ENCODE measurements at regions not wholly inside any gene's neighbourhood (a gene's known extent, or its start where the extent isn't known, plus 50 kb on each side); places are given as distances from the start of the nearest gene placed in this dataset.
"Not testable (repeated sequence)": the region's sequence is repeated elsewhere in the genome, so short reads cannot be mapped to it uniquely, and the experiment has no call there.

DNA sequence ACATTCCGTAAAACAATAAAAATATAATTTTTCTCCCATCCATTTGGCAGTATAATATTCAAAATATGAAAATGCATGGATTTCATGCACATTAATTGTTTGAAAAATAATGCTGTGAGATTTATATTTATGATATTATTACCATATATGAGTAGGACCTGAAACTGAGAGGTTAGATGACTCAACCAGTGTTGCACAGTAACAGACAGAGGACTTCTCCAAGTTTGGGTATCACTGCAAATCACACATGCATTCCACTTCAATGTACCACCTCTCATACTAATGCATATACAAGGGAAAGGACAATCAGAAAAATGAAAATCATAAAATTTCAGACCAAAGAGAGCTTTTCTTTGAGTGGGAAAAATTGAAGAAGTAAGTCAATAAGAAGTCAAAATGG is 269.5 kb downstream of the SOCS6 start:
- POLR2A ChIA-PET = no interaction called here
- DNase-seq (ENCODE audit: extremely low spot score) = no peak
- TF ChIP-seq BHLHE40 (IDR thresholded peaks at IDR 0.05; ENCODE audit: borderline replicate concordance) = no peak
- TF ChIP-seq LEF1 (IDR thresholded peaks at IDR 0.05; ENCODE audit: borderline replicate concordance) = no peak
- no peak for TF ChIP-seq TARDBP (IDR thresholded peaks at IDR 0.05)
- TF ChIP-seq FOXK2 (IDR thresholded peaks at IDR 0.05) = no peak
- no peak for TF ChIP-seq CTBP1 (IDR thresholded peaks at IDR 0.05; ENCODE audit: borderline replicate concordance)
- TF ChIP-seq SP1 (IDR thresholded peaks at IDR 0.05) = no peak
- CTCF ChIA-PET = no interaction called here

- POLR2A ChIA-PET = no interaction called here
Observed at GRCh38 chr18:70554854-70555445, 266.1 kb downstream of the SOCS6 start.

DNA sequence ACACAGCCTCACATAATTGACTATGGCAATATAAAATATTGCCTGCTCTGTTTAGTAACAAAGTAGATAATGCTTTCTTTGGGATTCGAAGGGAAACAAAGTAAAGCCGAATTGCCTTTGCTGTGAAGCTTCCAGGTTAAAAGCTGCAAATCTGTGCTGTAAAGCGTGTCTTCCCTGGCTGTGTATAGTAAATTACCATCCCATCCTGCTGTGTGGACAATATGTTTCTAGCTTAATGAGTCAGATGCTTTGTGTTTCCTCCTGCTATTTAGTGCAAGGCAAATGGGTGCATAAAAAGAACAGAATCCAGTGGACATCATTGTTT is 265.1 kb downstream of the SOCS6 start:
- POLR2A ChIA-PET = no interaction called here
- CTCF ChIA-PET = no interaction called here
- TF ChIP-seq FOXM1 (IDR thresholded peaks at IDR 0.05; ENCODE audit: borderline replicate concordance) (no peak), SP1 (IDR thresholded peaks at IDR 0.05) (no peak), NFRKB (IDR thresholded peaks at IDR 0.05) (no peak), FOXK2 (IDR thresholded peaks at IDR 0.05) (no peak), HDGF (IDR thresholded peaks at IDR 0.05; ENCODE audit: borderline replicate concordance) (no peak), SUZ12 (IDR thresholded peaks at IDR 0.05) (no peak), L3MBTL2 (conservative IDR thresholded peaks at IDR 0.05) (no peak)

More at GRCh38 chr18:70554854-70555445, 266.1 kb downstream of the SOCS6 start:
- TF ChIP-seq CTBP1 (IDR thresholded peaks at IDR 0.05; ENCODE audit: borderline replicate concordance) = no peak
- TF ChIP-seq TARDBP (IDR thresholded peaks at IDR 0.05) = no peak
- TF ChIP-seq BHLHE40 (IDR thresholded peaks at IDR 0.05; ENCODE audit: borderline replicate concordance) = no peak
- no peak for TF ChIP-seq ELF4 (IDR thresholded peaks at IDR 0.05)
- no peak for TF ChIP-seq SUZ12 (IDR thresholded peaks at IDR 0.05)
- no peak for TF ChIP-seq NFRKB (IDR thresholded peaks at IDR 0.05)
- no peak for TF ChIP-seq FOXA1 (IDR thresholded peaks at IDR 0.05)
- no peak for TF ChIP-seq SP1 (IDR thresholded peaks at IDR 0.05)
- TF ChIP-seq HDGF (IDR thresholded peaks at IDR 0.05; ENCODE audit: borderline replicate concordance) = no peak
- no peak for TF ChIP-seq L3MBTL2 (conservative IDR thresholded peaks at IDR 0.05)
- no peak for TF ChIP-seq FOXM1 (IDR thresholded peaks at IDR 0.05; ENCODE audit: borderline replicate concordance)
- no peak for TF ChIP-seq ZNF384 (IDR thresholded peaks at IDR 0.05)
- TF ChIP-seq PKNOX1 (IDR thresholded peaks at IDR 0.05) = no peak
- no peak for TF ChIP-seq FOXK2 (IDR thresholded peaks at IDR 0.05)
- CTCF ChIA-PET = interaction anchor here (0.6 kb wide), 1 partner anchor 113 kb away, joined by 3 read pairs; no protein-coding TSS in a partner anchor
- DNase-seq (ENCODE audit: extremely low spot score) = no peak

DNA sequence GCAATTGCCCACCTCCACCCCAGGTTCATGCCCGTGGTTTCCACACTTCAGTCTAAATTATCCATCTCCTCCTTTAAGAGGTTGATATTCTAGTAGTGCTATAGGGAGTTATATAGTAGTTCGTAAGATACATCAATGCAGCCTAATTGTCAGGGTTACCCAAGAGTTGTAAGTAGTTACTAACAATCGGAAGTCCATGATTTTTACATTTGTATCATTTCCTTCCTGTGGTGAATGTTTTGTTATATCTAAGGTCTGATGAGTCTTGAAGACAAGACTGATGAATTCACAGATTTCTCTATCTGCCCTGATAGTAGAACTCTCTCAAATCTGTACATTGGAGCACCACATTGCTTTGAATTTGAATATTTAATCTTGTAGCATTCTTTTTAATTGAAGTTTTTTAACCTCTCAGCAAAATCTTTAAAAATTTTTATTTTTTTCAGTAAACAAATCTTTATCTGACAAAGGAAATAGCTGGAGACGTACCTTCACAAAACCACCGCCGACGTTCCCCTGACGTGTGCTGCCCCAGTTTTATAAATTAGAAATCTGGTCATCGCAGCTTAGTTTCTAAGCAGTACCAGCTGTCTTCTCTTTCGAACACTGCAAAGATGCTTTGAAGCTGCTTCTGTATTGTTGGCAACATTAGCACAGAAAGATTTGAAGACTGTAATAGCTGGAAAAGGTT is 264.5 kb downstream of the SOCS6 start:
- DNase-seq (ENCODE audit: extremely low spot score) = no peak
- CTCF ChIA-PET = interaction anchor here (0.6 kb wide), 1 partner anchor 463 kb away, joined by 3 read pairs; no protein-coding TSS in a partner anchor
- POLR2A ChIA-PET = no interaction called here
- TF ChIP-seq CTBP1 (IDR thresholded peaks at IDR 0.05; ENCODE audit: borderline replicate concordance) (no peak), FOXA1 (IDR thresholded peaks at IDR 0.05) (no peak), FOXM1 (IDR thresholded peaks at IDR 0.05; ENCODE audit: borderline replicate concordance) (no peak), SP1 (IDR thresholded peaks at IDR 0.05) (no peak), TARDBP (IDR thresholded peaks at IDR 0.05) (no peak), ELF4 (IDR thresholded peaks at IDR 0.05) (no peak), ARNT (IDR thresholded peaks at IDR 0.05) (no peak), NFRKB (IDR thresholded peaks at IDR 0.05) (no peak), PKNOX1 (IDR thresholded peaks at IDR 0.05) (no peak), ZNF384 (IDR thresholded peaks at IDR 0.05) (no peak), L3MBTL2 (conservative IDR thresholded peaks at IDR 0.05) (no peak)

More for the DNA sequence above, 265.1 kb downstream of the SOCS6 start:
- no peak for DNase-seq (ENCODE audit: extremely low spot score)

- ChIA-PET CTCF (no interaction called here), POLR2A (no interaction called here)
- TF ChIP-seq FOXA1 (IDR thresholded peaks at IDR 0.05) (no peak), L3MBTL2 (conservative IDR thresholded peaks at IDR 0.05) (no peak), NFRKB (IDR thresholded peaks at IDR 0.05) (no peak), HDGF (IDR thresholded peaks at IDR 0.05; ENCODE audit: borderline replicate concordance) (no peak), SUZ12 (IDR thresholded peaks at IDR 0.05) (no peak), BHLHE40 (IDR thresholded peaks at IDR 0.05; ENCODE audit: borderline replicate concordance) (no peak), TARDBP (IDR thresholded peaks at IDR 0.05) (no peak), SP1 (IDR thresholded peaks at IDR 0.05) (no peak), ELF4 (IDR thresholded peaks at IDR 0.05) (no peak), CTBP1 (IDR thresholded peaks at IDR 0.05; ENCODE audit: borderline replicate concordance) (no peak)
- DNase-seq (ENCODE audit: extremely low spot score) = no peak
Observed at GRCh38 chr18:70536370-70537062, 247.7 kb downstream of the SOCS6 start.

DNA sequence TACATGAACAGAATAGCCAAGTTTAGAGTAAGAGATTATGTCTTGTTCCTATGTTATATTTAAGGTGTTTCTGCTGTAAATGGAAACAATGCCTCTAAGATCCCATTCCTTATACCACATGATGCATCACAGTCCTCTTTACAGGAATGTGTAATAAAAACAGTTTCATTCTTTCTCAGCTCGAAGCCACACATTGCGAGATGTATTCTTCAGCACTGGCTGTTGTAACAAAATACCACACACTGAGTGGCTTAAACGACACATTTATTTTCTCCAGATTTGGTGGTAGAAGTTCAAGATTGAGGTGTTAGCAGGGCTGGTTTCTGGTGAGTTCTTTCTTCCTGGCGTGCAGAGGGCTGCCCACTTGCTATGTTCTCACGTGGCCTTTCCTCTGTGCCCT is 246.2 kb downstream of the SOCS6 start:
- POLR2A ChIA-PET = no interaction called here
- CTCF ChIA-PET = no interaction called here
- no peak for DNase-seq (ENCODE audit: extremely low spot score)
- TF ChIP-seq PKNOX1 (IDR thresholded peaks at IDR 0.05) = no peak
- TF ChIP-seq L3MBTL2 (conservative IDR thresholded peaks at IDR 0.05) = peak; percentile 43
- TF ChIP-seq SP1 (IDR thresholded peaks at IDR 0.05) = no peak

DNA sequence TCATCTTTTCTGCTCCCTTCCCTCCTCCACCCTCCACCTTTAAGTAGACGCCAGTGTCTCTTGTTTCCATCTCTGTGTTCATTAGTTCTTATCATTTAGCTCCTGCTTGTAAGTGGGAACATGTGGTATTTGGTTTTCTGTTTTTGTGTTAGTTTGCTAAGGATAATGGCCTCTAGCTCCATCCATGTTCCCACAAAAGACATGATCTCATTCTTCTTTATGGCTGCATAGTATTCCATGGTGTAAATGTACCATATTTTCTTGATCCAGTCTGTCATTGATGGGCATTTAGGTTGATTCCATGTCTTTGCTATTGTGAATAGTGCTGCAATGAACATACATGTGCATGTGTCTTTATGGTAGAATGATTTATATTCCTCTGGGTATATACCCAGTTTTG is 236.5 kb downstream of the SOCS6 start:
- DNase-seq (ENCODE audit: extremely low spot score); CTCF ChIA-PET; POLR2A ChIA-PET: not testable (repeated sequence)
